C4-2B (cell line): ENCODE measurements at regions not wholly inside any gene's neighbourhood (a gene's known extent, or its start where the extent isn't known, plus 50 kb on each side); places are given as distances from the start of the nearest gene placed in this dataset.

Source experiments
- H3K27ac ChIP-seq: fragments of 450-650 bp; 2 replicates; pipeline ENCODE4 v1.5.1; 2017
- CTCF ChIP-seq: fragments of 450-650 bp; conservative IDR thresholded peaks from 2 replicates; pipeline ENCODE4 v1.5.1; 2017; ENCODE audit warnings: mild to moderate bottlenecking
- ZFX ChIP-seq: fragments of 450-650 bp; IDR thresholded peaks from 2 replicates; pipeline ENCODE4 v1.6.1; 2017

- no peak overlapping the region for H3K27ac ChIP-seq
- TF ChIP-seq CTCF = no peak
- no peak for TF ChIP-seq ZFX
These were observed 76.2 kb upstream of the MAP3K7 start for GRCh38 chr6:90663106-90663505.

DNA sequence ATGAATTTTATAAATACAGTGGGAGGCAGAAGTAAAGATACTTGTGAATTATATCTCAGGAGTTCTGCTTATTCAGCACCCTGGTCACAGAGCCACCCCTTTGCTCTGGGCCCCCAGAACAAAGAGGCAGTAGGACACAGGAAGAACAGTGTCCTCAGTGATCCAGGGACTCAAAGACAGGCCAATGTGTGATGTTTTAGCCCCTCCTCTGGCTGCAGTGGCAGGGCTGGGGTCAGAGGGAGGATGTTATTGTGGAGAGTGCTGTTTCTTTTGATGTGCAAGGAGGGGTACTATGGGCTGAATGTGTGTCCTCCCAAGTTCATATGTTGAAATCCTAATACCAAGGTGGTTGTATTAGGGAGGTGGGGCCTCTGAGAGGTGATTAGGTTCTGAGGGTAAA, 74.1 kb upstream of the MAP3K7 start:
- no peak overlapping the region for H3K27ac ChIP-seq
- TF ChIP-seq ZFX (no peak), CTCF (no peak)

DNA sequence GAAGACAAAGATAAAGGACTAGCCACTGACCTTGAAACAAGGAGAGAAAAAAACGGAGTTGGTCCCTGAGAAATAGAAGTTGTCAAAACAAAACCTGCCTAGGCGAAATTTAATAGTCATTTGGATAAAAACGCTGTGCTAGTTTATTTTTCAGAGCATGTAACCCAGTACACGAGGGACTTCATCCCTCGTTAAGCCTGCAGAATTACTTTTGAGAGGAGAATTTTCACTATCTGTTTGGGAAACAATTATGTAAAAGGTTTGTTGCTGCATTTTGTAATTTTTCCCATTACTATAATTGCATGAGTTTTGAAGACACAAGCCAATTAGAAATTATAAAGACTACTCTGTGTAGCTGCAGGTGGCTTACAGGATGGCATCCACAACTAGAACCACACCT, 71.6 kb upstream of the MAP3K7 start:
- TF ChIP-seq ZFX = no peak
- TF ChIP-seq CTCF = no peak
- no peak overlapping the region for H3K27ac ChIP-seq

DNA sequence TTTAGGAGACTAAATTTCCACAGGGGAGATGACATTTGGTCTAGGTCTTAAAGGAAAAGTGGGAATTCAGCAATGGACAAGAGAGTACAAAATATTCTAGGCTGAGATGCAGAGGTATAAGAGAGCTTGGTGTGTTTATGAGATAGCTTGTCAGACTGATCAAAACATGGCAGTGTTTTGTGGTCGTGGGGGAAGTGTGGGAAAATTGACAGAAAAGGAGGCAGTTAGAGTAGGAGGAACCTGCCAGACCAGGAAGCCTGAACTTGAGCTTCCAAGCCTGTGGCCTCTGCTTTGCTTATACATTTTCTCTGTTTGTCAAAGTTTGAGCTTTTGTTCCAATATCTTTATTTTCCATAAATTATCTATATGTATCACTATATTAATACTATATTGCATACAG, 69.5 kb upstream of the MAP3K7 start:
- TF ChIP-seq CTCF (no peak), ZFX (no peak)
- H3K27ac ChIP-seq = no peak overlapping the region

- no peak for TF ChIP-seq CTCF
- TF ChIP-seq ZFX = no peak
- no peak overlapping the region for H3K27ac ChIP-seq
These were observed 67.9 kb upstream of the MAP3K7 start for GRCh38 chr6:90654806-90655205.

GRCh38 chr6:90654166-90654565, 67.3 kb upstream of the MAP3K7 start:
- TF ChIP-seq ZFX (no peak), CTCF (no peak)
- H3K27ac ChIP-seq = no peak overlapping the region

GRCh38 chr6:90653750-90654149, 66.9 kb upstream of the MAP3K7 start:
- no peak overlapping the region for H3K27ac ChIP-seq
- no peak for TF ChIP-seq CTCF
- no peak for TF ChIP-seq ZFX
